ENCODE measurements at regions not wholly inside any gene's neighbourhood (a gene's known extent, or its start where the extent isn't known, plus 50 kb on each side); places are given as distances from the start of the nearest gene placed in this dataset.

GRCh38 chr3:76842216-76842615 lies 197.7 kb upstream of the ROBO2 start:
- no peak for DNase-seq

GRCh38 chr3:76855451-76855850 lies 184.4 kb upstream of the ROBO2 start:
- no peak for DNase-seq

- DNase-seq, result peak; percentile 3
These were observed 180.3 kb upstream of the ROBO2 start for GRCh38 chr3:76859596-76859995.

- no peak for DNase-seq
These were observed 175.5 kb upstream of the ROBO2 start for GRCh38 chr3:76864355-76864754.

- DNase-seq, result no peak
These were observed 173.0 kb upstream of the ROBO2 start for GRCh38 chr3:76866729-76867408.

- DNase-seq, result no peak
These were observed 170.0 kb upstream of the ROBO2 start for GRCh38 chr3:76869726-76870384.

- DNase-seq, result no peak
These were observed 168.2 kb upstream of the ROBO2 start for GRCh38 chr3:76871655-76872054.

GRCh38 chr3:76872999-76873398 lies 166.9 kb upstream of the ROBO2 start:
- DNase-seq, result no peak

- DNase-seq, result no peak
These were observed 166.2 kb upstream of the ROBO2 start for GRCh38 chr3:76873532-76874242.

- DNase-seq, result no peak
These were observed 159.9 kb upstream of the ROBO2 start for GRCh38 chr3:76879959-76880358.

GRCh38 chr3:76886761-76887500 lies 153.0 kb upstream of the ROBO2 start:
- DNase-seq, result no peak

GRCh38 chr3:76888856-76889255 lies 151.0 kb upstream of the ROBO2 start:
- DNase-seq, result no peak

GRCh38 chr3:76889911-76890310 lies 150.0 kb upstream of the ROBO2 start:
- no peak for DNase-seq

- no peak for DNase-seq
These were observed 142.8 kb upstream of the ROBO2 start for GRCh38 chr3:76897076-76897475.

- DNase-seq, result peak; percentile 19
These were observed 139.3 kb upstream of the ROBO2 start for GRCh38 chr3:76900596-76900995.

- no peak for DNase-seq
These were observed 131.7 kb upstream of the ROBO2 start for GRCh38 chr3:76908156-76908555.

GRCh38 chr3:76912841-76913383 lies 127.0 kb upstream of the ROBO2 start:
- DNase-seq, result no peak

- no peak for DNase-seq
These were observed 122.5 kb upstream of the ROBO2 start for GRCh38 chr3:76917436-76917835.

GRCh38 chr3:76920511-76920910 lies 119.4 kb upstream of the ROBO2 start:
- no peak for DNase-seq

- no peak for DNase-seq
These were observed 116.4 kb upstream of the ROBO2 start for GRCh38 chr3:76923485-76923884.

- no peak for DNase-seq
These were observed 109.2 kb upstream of the ROBO2 start for GRCh38 chr3:76930712-76931111.

- DNase-seq, result no peak
These were observed 106.7 kb upstream of the ROBO2 start for GRCh38 chr3:76933245-76933644.

GRCh38 chr3:76938962-76939361 lies 100.9 kb upstream of the ROBO2 start:
- no peak for DNase-seq
